GM23338 (cell line): ENCODE measurements at regions not wholly inside any gene's neighbourhood (a gene's known extent, or its start where the extent isn't known, plus 50 kb on each side); places are given as distances from the start of the nearest gene placed in this dataset.

ENCODE experiments used
- ATAC-seq: fragments of 200-7000 bp; cut with Tn5 transposase; 3 replicates; pipeline ENCODE4 v1.9.1; 2020
- DNase-seq: peaks from one replicate; pipeline ENCODE4 v3.0.0-alpha.2; 2015; ENCODE audit warnings: low spot score
- H2AFZ ChIP-seq: fragments of 200-600 bp; sonication (generic); 2 replicates; pipeline ENCODE4 v1.8.0; 2016; ENCODE audit warnings: antibody characterized with exemption, mild to moderate bottlenecking, moderate library complexity
- H3F3A ChIP-seq: fragments of 200-600 bp; sonication (generic); replicated peaks from 2 replicates; pipeline ENCODE4 v1.8.0; 2017; ENCODE audit warnings: antibody characterized with exemption, mixed run types, low read depth
- H3K27ac ChIP-seq: fragments of 200-600 bp; sonication (generic); 2 replicates; pipeline ENCODE4 v1.6.1; 2016; ENCODE audit warnings: low read depth
- H3K27me3 ChIP-seq: fragments of 200-600 bp; sonication (generic); 2 replicates; pipeline ENCODE4 v1.8.0; 2016; ENCODE audit warnings: mild to moderate bottlenecking, mixed run types, moderate library complexity; ENCODE audit not compliant: insufficient read depth
- H3K36me3 ChIP-seq: fragments of 200-600 bp; sonication (generic); 2 replicates; pipeline ENCODE4 v1.8.0; 2016; ENCODE audit warnings: mild to moderate bottlenecking; ENCODE audit not compliant: insufficient read depth
- H3K4me1 ChIP-seq: fragments of 200-600 bp; sonication (generic); 2 replicates; pipeline ENCODE4 v1.8.0; 2016; ENCODE audit warnings: mild to moderate bottlenecking, moderate library complexity; ENCODE audit not compliant: insufficient read depth
- H3K4me2 ChIP-seq: fragments of 200-600 bp; sonication (generic); 2 replicates; pipeline ENCODE4 v1.7.1; 2017; ENCODE audit warnings: mixed run types
- H3K4me3 ChIP-seq: fragments of 200-600 bp; sonication (generic); 2 replicates; pipeline ENCODE4 v1.6.1; 2016; ENCODE audit warnings: mixed run types
- H3K79me2 ChIP-seq: fragments of 200-600 bp; sonication (generic); replicated peaks from 2 replicates; pipeline ENCODE4 v1.8.0; 2017; ENCODE audit warnings: mild to moderate bottlenecking; ENCODE audit not compliant: insufficient read depth
- H3K9me2 ChIP-seq: fragments of 200-600 bp; sonication (generic); 2 replicates; pipeline ENCODE4 v1.8.0; 2017; ENCODE audit not compliant: insufficient read depth
- H4K20me1 ChIP-seq: fragments of 200-600 bp; sonication (generic); replicated peaks from 2 replicates; pipeline ENCODE4 v1.8.0; 2017; ENCODE audit warnings: mild to moderate bottlenecking; ENCODE audit not compliant: insufficient read depth
- H3K27ac Mint-ChIP-seq: 2 replicates; pipeline ENCODE4 v1.8.0; 2020; ENCODE audit warnings: inconsistent platforms, mild to moderate bottlenecking, moderate library complexity, mixed read lengths
- H3K27me3 Mint-ChIP-seq: 3 replicates; pipeline ENCODE4 v1.8.0; 2022; ENCODE audit warnings: low read depth, mild to moderate bottlenecking, moderate library complexity, mixed read lengths, inconsistent platforms; ENCODE audit not compliant: insufficient read depth, poor library complexity
- H3K36me3 Mint-ChIP-seq: 3 replicates; pipeline ENCODE4 v1.8.0; 2021; ENCODE audit warnings: low read depth, mild to moderate bottlenecking, inconsistent platforms, moderate library complexity, mixed read lengths
- H3K4me1 Mint-ChIP-seq: 3 replicates; pipeline ENCODE4 v1.8.0; 2020; ENCODE audit warnings: mild to moderate bottlenecking, inconsistent platforms, mixed read lengths
- H3K4me3 Mint-ChIP-seq: 3 replicates; pipeline ENCODE4 v1.8.0; 2021; ENCODE audit warnings: moderate library complexity, mild to moderate bottlenecking, inconsistent platforms, mixed read lengths
- H3K9me3 Mint-ChIP-seq: 3 replicates; pipeline ENCODE4 v1.8.0; 2020; ENCODE audit warnings: moderate library complexity, mild to moderate bottlenecking, inconsistent platforms, mixed read lengths
- ZNF331 ChIP-seq: fragments of 250-450 bp; sonication (Bioruptor Pico); IDR thresholded peaks from 2 replicates; pipeline ENCODE4 v1.5.0; 2020; ENCODE audit warnings: low read depth, mild to moderate bottlenecking, moderate library complexity

GRCh38 chr2:101016-101415 is 54.7 kb upstream of the FAM110C start:
- Mint-ChIP-seq H3K27ac (no peak overlapping the region), H3K4me3 (no peak overlapping the region), H3K9me3 (peaks cover 20% of the 10 kb centered on the region), H3K27me3 (peaks cover 2% of the 10 kb centered on the region), H3K36me3 (no peaks in the 10 kb centered on the region), H3K4me1 (no peaks in the 10 kb centered on the region)
- TF ChIP-seq ZNF331 (CRISPR knock-in tag) = no peak
- H3K4me3 ChIP-seq = no peak overlapping the region
- peak overlapping the region; percentile 32; the same call in 1 of the 2 replicates for H2AFZ ChIP-seq
- no peaks in the 10 kb centered on the region for H3K79me2 ChIP-seq
- no peaks in the 10 kb centered on the region for H3K4me1 ChIP-seq
- H3K27ac ChIP-seq = no peak overlapping the region
- ATAC-seq (no peak), DNase-seq (no peak)
- H4K20me1 ChIP-seq = no peaks in the 10 kb centered on the region
- no peaks in the 10 kb centered on the region for H3F3A ChIP-seq
- no peak overlapping the region for H3K4me2 ChIP-seq
- no peaks in the 10 kb centered on the region for H3K27me3 ChIP-seq
- no peaks in the 10 kb centered on the region for H3K36me3 ChIP-seq
- H3K9me2 ChIP-seq = no peaks in the 10 kb centered on the region
